SK-N-SH (cell line): ENCODE measurements at regions not wholly inside any gene's neighbourhood (a gene's known extent, or its start where the extent isn't known, plus 50 kb on each side); places are given as distances from the start of the nearest gene placed in this dataset.
A peak's percentile ranks its signal among the peaks of the same experiment; 100 is the strongest.

Source experiments
- CTCF ChIA-PET: fragments of 300-600, 350-600 bp; formaldehyde crosslinking; extraction: SDS; loops from one replicate; lab custom pipeline; 2021; lab: Yijun Ruan, JAX
- POLR2A ChIA-PET: fragments of 350-600 bp; sonication (Branson Sonifier 250); formaldehyde crosslinking; extraction: SDS; loops from one replicate; lab custom pipeline; 2020; ENCODE audit warnings: antibody characterized with exemption, inconsistent platforms; lab: Yijun Ruan, JAX
- DNase-seq: peaks from one replicate; pipeline ENCODE4 v3.0.0; 2012
- H2AFZ ChIP-seq: fragments of 200-600 bp; sonication (generic); 2 replicates; pipeline ENCODE4 v1.8.1; 2016; ENCODE audit warnings: antibody characterized with exemption, mild to moderate bottlenecking, low read depth
- H3F3A ChIP-seq: fragments of 200-600 bp; sonication (generic); replicated peaks from 2 replicates; pipeline ENCODE3; 2016; ENCODE audit warnings: antibody characterized with exemption, mild to moderate bottlenecking; ENCODE audit not compliant: insufficient read depth
- H3K27ac ChIP-seq, 2 experiments: fragments of 200-500 bp in 1 of 2; fragments of 200-600 bp in 1 of 2; sonication (Bioruptor generic) in 1 of 2; sonication (generic), shearing (Covaris generic) in 1 of 2; 2 replicates each; pipeline versions ENCODE4 v1.5.1 to v1.6.1; 2014 to 2016; ENCODE audit warnings: low read depth in 2 of 2, inconsistent platforms in 1 of 2, low read length in 1 of 2, mild to moderate bottlenecking in 1 of 2, mixed read lengths in 1 of 2
- H3K27me3 ChIP-seq: fragments of 200-600 bp; sonication (generic), shearing (Covaris generic); 2 replicates; pipeline ENCODE4 v1.6.1; 2016; ENCODE audit warnings: mixed run types; ENCODE audit not compliant: insufficient read depth
- H3K36me3 ChIP-seq, 2 experiments: fragments of 200-500 bp in 1 of 2; fragments of 200-600 bp in 1 of 2; sonication (Bioruptor generic) in 1 of 2; sonication (generic) in 1 of 2; replicated peaks in 1 of 2; 2 replicates each; pipeline versions ENCODE3 to v1.5.1; 2014 to 2016; ENCODE audit warnings: low read length in 1 of 2, mild to moderate bottlenecking in 1 of 2; ENCODE audit not compliant: insufficient read depth in 2 of 2, control insufficient read depth in 1 of 2
- H3K4me1 ChIP-seq, 2 experiments: fragments of 200-500 bp in 1 of 2; fragments of 200-600 bp in 1 of 2; sonication (Bioruptor generic) in 1 of 2; sonication (generic), shearing (Covaris generic) in 1 of 2; 2 replicates each; pipeline versions ENCODE4 v1.5.1 to v1.6.1; 2014 to 2016; ENCODE audit warnings: low read depth in 1 of 2, low read length in 1 of 2, mixed run types in 1 of 2; ENCODE audit not compliant: insufficient read depth in 2 of 2, control insufficient read depth in 1 of 2
- H3K4me2 ChIP-seq: fragments of 200-600 bp; sonication (generic), shearing (Covaris generic); 2 replicates; pipeline ENCODE4 v1.6.1; 2017; ENCODE audit warnings: mixed run types
- H3K4me3 ChIP-seq, 2 experiments: fragments of 200-500 bp in 1 of 2; fragments of 200-600 bp in 1 of 2; sonication (Bioruptor generic) in 1 of 2; sonication (generic), shearing (Covaris generic) in 1 of 2; 2 replicates each; pipeline versions ENCODE4 v1.5.1 to v1.8.1; 2014 to 2016; ENCODE audit warnings: low read depth in 2 of 2, inconsistent platforms in 1 of 2, low read length in 1 of 2, mild to moderate bottlenecking in 1 of 2, mixed read lengths in 1 of 2, moderate library complexity in 1 of 2
- H3K79me2 ChIP-seq: fragments of 200-600 bp; sonication (generic); 2 replicates; pipeline ENCODE4 v1.8.1; 2017; ENCODE audit warnings: mild to moderate bottlenecking; ENCODE audit not compliant: insufficient read depth
- H3K9ac ChIP-seq: fragments of 200-600 bp; sonication (generic); 2 replicates; pipeline ENCODE4 v1.6.1; 2017; ENCODE audit warnings: mixed run types
- H3K9me2 ChIP-seq: fragments of 200-600 bp; sonication (generic); 2 replicates; pipeline ENCODE4 v1.6.1; 2017; ENCODE audit warnings: mixed run types
- H3K9me3 ChIP-seq: fragments of 200-600 bp; sonication (generic); 2 replicates; pipeline ENCODE4 v1.6.1; 2017; ENCODE audit warnings: mixed run types, mild to moderate bottlenecking, moderate library complexity
- H4K20me1 ChIP-seq: fragments of 200-600 bp; sonication (generic); 2 replicates; pipeline ENCODE4 v1.6.1; 2017; ENCODE audit warnings: mild to moderate bottlenecking, mixed run types; ENCODE audit not compliant: insufficient read depth
- CTCF ChIP-seq: fragments of 200-600 bp; sonication (generic); IDR thresholded peaks from 2 replicates; pipeline ENCODE4 v1.6.1; 2017; ENCODE audit warnings: antibody characterized with exemption, mild to moderate bottlenecking, moderate library complexity
- ELF1 ChIP-seq: IDR thresholded peaks from 2 replicates; pipeline ENCODE4 v1.4.0; 2012
- EZH2phosphoT487 ChIP-seq: fragments of 200-600 bp; sonication (generic); IDR thresholded peaks from 2 replicates; pipeline ENCODE4 v1.6.1; 2017; ENCODE audit warnings: low read depth, mixed run types, mild to moderate bottlenecking, antibody characterized with exemption, moderate library complexity, borderline replicate concordance
- FOXM1 ChIP-seq: IDR thresholded peaks from 2 replicates; pipeline ENCODE4 v1.4.0; 2012; ENCODE audit warnings: low read depth, mild to moderate bottlenecking
- IRF3 ChIP-seq: fragments of 150-350 bp; IDR thresholded peaks from 2 replicates; pipeline ENCODE4 v1.6.1; 2016; ENCODE audit warnings: mild to moderate bottlenecking, low read depth, low read length
- MAX ChIP-seq: IDR thresholded peaks from 2 replicates; pipeline ENCODE4 v1.4.0; 2012; ENCODE audit warnings: low read depth
- NRF1 ChIP-seq: IDR thresholded peaks from 2 replicates; pipeline ENCODE4 v1.6.1; 2012; ENCODE audit warnings: low read depth, mild to moderate bottlenecking, low read length
- RAD21 ChIP-seq: IDR thresholded peaks from 2 replicates; pipeline ENCODE4 v1.6.1; 2012; ENCODE audit warnings: mild to moderate bottlenecking, low read length
- SIN3A ChIP-seq: IDR thresholded peaks from 2 replicates; pipeline ENCODE4 v1.6.1; 2012; ENCODE audit warnings: low read depth, mild to moderate bottlenecking, low read length, moderate library complexity, borderline replicate concordance
- SMC3 ChIP-seq: IDR thresholded peaks from 2 replicates; pipeline ENCODE4 v1.6.1; 2012; ENCODE audit warnings: low read depth, low read length, improper control_type of control experiment
- ZBTB33 ChIP-seq: IDR thresholded peaks from 2 replicates; pipeline ENCODE4 v1.4.0; 2012; ENCODE audit warnings: low read depth, borderline replicate concordance
- WGBS: methylation state at CpG from one replicate; pipeline ENCODE4 v1.1.6; 2017; ENCODE audit warnings: low lambda C conversion rate; 5-methylcytosine and 5-hydroxymethylcytosine counted together

- DNase-seq, result no peak
- Histone ChIP-seq H3K9ac (no peak overlapping the region), H3K36me3 (no peaks in the 10 kb centered on the region), H2AFZ (no peak overlapping the region), H3K9me2 (no peaks in the 10 kb centered on the region), H3K4me1 (no peaks in the 10 kb centered on the region), H3F3A (no peaks in the 10 kb centered on the region), H3K4me3 (no peak overlapping the region), H3K79me2 (no peaks in the 10 kb centered on the region), H3K27me3 (no peaks in the 10 kb centered on the region), H3K9me3 (no peaks in the 10 kb centered on the region), H3K4me2 (no peak overlapping the region), H3K27ac (no peak overlapping the region), H4K20me1 (no peaks in the 10 kb centered on the region)
- ChIA-PET POLR2A (no interaction called here), CTCF (interaction anchor here (1.4 to 1.8 kb wide), 4 partner anchors 11 to 19 kb away, joined by 3 to 4 read pairs (median 4); no protein-coding TSS in a partner anchor)
- 36% methylated on average over 2 of the region's 2 CpGs for WGBS
- TF ChIP-seq ELF1, result no peak
- no peak for TF ChIP-seq EZH2phosphoT487
- peak; percentile 48 for TF ChIP-seq SMC3
- peak; percentile 59 for TF ChIP-seq RAD21
- peak; percentile 54 for TF ChIP-seq CTCF
Observed at GRCh38 chr18:27778441-27778840, 398.5 kb downstream of the CDH2 start.

GRCh38 chr18:27772081-27772480 is 404.8 kb downstream of the CDH2 start:
- POLR2A ChIA-PET, result no interaction called here
- WGBS, result 73% methylated on average over 5 of the region's 5 CpGs
- TF ChIP-seq FOXM1, result no peak
- TF ChIP-seq IRF3, result no peak
- no peak for TF ChIP-seq ZBTB33
- no peak for TF ChIP-seq ELF1
- TF ChIP-seq SMC3, result no peak
- no peak for TF ChIP-seq SIN3A
- TF ChIP-seq NRF1, result no peak
- no peak for TF ChIP-seq MAX
- no peak for TF ChIP-seq EZH2phosphoT487
- DNase-seq, result no peak
- no peak overlapping the region for H3K4me3 ChIP-seq
- H3K9me3 ChIP-seq, result no peaks in the 10 kb centered on the region
- H3K4me2 ChIP-seq, result no peak overlapping the region
- H4K20me1 ChIP-seq, result no peaks in the 10 kb centered on the region
- H2AFZ ChIP-seq, result no peak overlapping the region
- H3K9ac ChIP-seq, result no peak overlapping the region
- H3K27me3 ChIP-seq, result no peaks in the 10 kb centered on the region
- H3K27ac ChIP-seq, result no peak overlapping the region
- no peaks in the 10 kb centered on the region for H3F3A ChIP-seq
- no peaks in the 10 kb centered on the region for H3K9me2 ChIP-seq
- no peaks in the 10 kb centered on the region for H3K79me2 ChIP-seq
- no peaks in the 10 kb centered on the region for H3K36me3 ChIP-seq
- CTCF ChIA-PET, result no interaction called here
- no peaks in the 10 kb centered on the region for H3K4me1 ChIP-seq
